Inflammatory macrophage treated with lipopolysaccharide for 1 hour (primary cell): ENCODE measurements at regions not wholly inside any gene's neighbourhood (a gene's known extent, or its start where the extent isn't known, plus 50 kb on each side); places are given as distances from the start of the nearest gene placed in this dataset.
A peak's percentile ranks its signal among the peaks of the same experiment; 100 is the strongest.

Experiments used
- DNase-seq, 2 donors: peaks; one replicate each; pipeline ENCODE4 v3.0.0-alpha.2; 2020 to 2022

GRCh38 chr6:26197933-26198721 is 110.9 kb downstream of the HFE start:
- DNase-seq: peak; percentile 31 to 56

- peak in 1 of 2 donors; percentile 42 for DNase-seq
These were observed 111.5 kb downstream of the HFE start for GRCh38 chr6:26198722-26199056.

GRCh38 chr6:26199057-26199772 is 112.0 kb downstream of the HFE start:
- peak; percentile 93 to 94 for DNase-seq

- peak in 1 of 2 donors; percentile 22 for DNase-seq
These were observed 112.8 kb downstream of the HFE start for GRCh38 chr6:26199773-26200764.

- no peak for DNase-seq
These were observed 113.9 kb downstream of the HFE start for GRCh38 chr6:26200918-26201721.

GRCh38 chr6:26202201-26202611 is 115.0 kb downstream of the HFE start:
- no peak for DNase-seq

GRCh38 chr6:26202811-26203583 is 115.8 kb downstream of the HFE start:
- no peak for DNase-seq

GRCh38 chr6:26204332-26205160 is 117.3 kb downstream of the HFE start:
- DNase-seq: peak; percentile 92 to 94

- peak; percentile 83 to 84 for DNase-seq
These were observed 118.0 kb downstream of the HFE start for GRCh38 chr6:26205161-26205624.

GRCh38 chr6:26205625-26206574 is 118.7 kb downstream of the HFE start:
- DNase-seq: peak; percentile 67 to 78

- no peak for DNase-seq
These were observed 119.9 kb downstream of the HFE start for GRCh38 chr6:26206868-26207801.

- peak; percentile 27 to 45 for DNase-seq
These were observed 124.7 kb downstream of the HFE start for GRCh38 chr6:26211963-26212362.

GRCh38 chr6:26213334-26214075 is 126.3 kb downstream of the HFE start:
- no peak for DNase-seq

- no peak for DNase-seq
These were observed 127.8 kb downstream of the HFE start for GRCh38 chr6:26214803-26215584.

GRCh38 chr6:26215585-26216358 is 128.5 kb downstream of the HFE start:
- no peak for DNase-seq
